Esophagus muscularis mucosa (tissue), 4 donors: ENCODE measurements at regions not wholly inside any gene's neighbourhood (a gene's known extent, or its start where the extent isn't known, plus 50 kb on each side); places are given as distances from the start of the nearest gene placed in this dataset.

Source experiments
- DNase-seq: peaks from one replicate; pipeline ENCODE4 v3.0.0-alpha.2; 2017; ENCODE audit errors: extremely low spot score
- H3K27ac ChIP-seq, 4 donors: fragments of 200-600 bp; sonication (generic); replicated peaks in 1 of 4; 1 replicate in 3 of 4; 2 replicates in 1 of 4; pipeline ENCODE4 v1.5.1; 2016 to 2019; ENCODE audit warnings: mild to moderate bottlenecking in 1 of 4
- H3K27me3 ChIP-seq, 4 donors: fragments of 200-600 bp; sonication (generic); one replicate each; pipeline versions ENCODE4 v1.5.1 to v1.6.0; 2016 to 2019
- H3K36me3 ChIP-seq, 4 donors: fragments of 200-600 bp; sonication (generic); one replicate each; pipeline ENCODE4 v1.5.1; 2016 to 2019
- H3K4me1 ChIP-seq, 4 donors: fragments of 200-600 bp; sonication (generic); one replicate each; pipeline ENCODE4 v1.5.1; 2016 to 2019
- H3K4me3 ChIP-seq, 4 donors: fragments of 200-600 bp; sonication (generic); 1 replicate in 2 of 4; 2 replicates in 2 of 4; pipeline ENCODE4 v1.5.1; 2016 to 2019; ENCODE audit warnings: mild to moderate bottlenecking in 4 of 4, moderate library complexity in 1 of 4
- H3K9me3 ChIP-seq, 4 donors: fragments of 200-600 bp; sonication (generic); 1 replicate in 3 of 4; 2 replicates in 1 of 4; pipeline ENCODE4 v1.5.1; 2016 to 2019
- EP300 ChIP-seq: sonication (generic); formaldehyde crosslinking; IDR thresholded peaks from one replicate; pipeline ENCODE4 v1.6.1; 2017; ENCODE audit warnings: antibody characterized with exemption
- POLR2A ChIP-seq: fragments of 450-650 bp; IDR thresholded peaks from one replicate; pipeline ENCODE4 v1.6.1; 2017; ENCODE audit warnings: antibody characterized with exemption, moderate library complexity, mild to moderate bottlenecking, low read depth
- POLR2AphosphoS5 ChIP-seq, 2 donors: sonication (generic); formaldehyde crosslinking; IDR thresholded peaks; one replicate each; pipeline ENCODE4 v1.6.1; 2017; ENCODE audit warnings: antibody characterized with exemption in 2 of 2
- WGBS: methylation state at CpG from one replicate; pipeline ENCODE4 v1.1.5; 2018; 5-methylcytosine and 5-hydroxymethylcytosine counted together
- intact Hi-C: fragments of 100-400 bp; cut with DNase I; formaldehyde crosslinking; loops from one replicate; pipeline ENCODE4 v1.15.1; 2023
- TF ChIP-seq, protein P1 (sequence below), 3 experiments: fragments of 200-600 bp in 2 of 3; fragments of 450-650 bp in 1 of 3; sonication (generic) in 2 of 3; IDR thresholded peaks; one replicate each; pipeline ENCODE4 v1.5.1; 2017 to 2019; ENCODE audit warnings: antibody characterized with exemption in 3 of 3, mild to moderate bottlenecking in 2 of 3, moderate library complexity in 1 of 3

GRCh38 chr1:238226810-238227209, 336.1 kb upstream of the ZP4 start:
- intact Hi-C loops: no loop called here

DNA sequence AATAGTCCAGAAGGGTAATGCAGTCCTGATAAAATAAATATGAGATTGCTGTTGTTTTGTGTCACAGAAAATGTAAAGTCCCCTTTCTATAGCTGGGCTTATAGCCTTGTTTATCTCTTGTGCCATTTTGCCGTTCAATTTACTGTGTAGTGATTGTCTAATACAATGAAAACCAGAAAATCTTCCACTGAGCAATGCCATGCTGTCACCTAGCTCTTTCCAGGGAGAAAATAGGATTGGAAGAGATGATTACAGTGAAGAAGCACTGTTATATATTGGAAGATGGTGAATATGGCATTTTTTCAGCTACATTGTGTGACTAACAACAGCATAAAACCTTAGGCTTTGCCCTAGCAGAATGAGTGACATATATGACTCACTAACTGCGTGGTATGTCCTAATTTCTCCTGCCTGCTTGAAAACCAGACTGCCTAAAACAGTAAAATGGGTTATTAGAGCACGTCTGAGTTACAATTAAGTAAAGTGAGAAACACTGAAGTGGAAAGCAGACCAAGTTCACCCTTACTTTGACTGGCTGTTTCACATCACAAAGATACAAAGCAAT, 332.4 kb upstream of the ZP4 start:
- peaks cover 0 to 27% (median 23%) of the 10 kb centered on the region in 4 donors for H3K4me1 ChIP-seq
- no peak overlapping the region for H3K4me3 ChIP-seq
- no peaks in the 10 kb centered on the region for H3K27me3 ChIP-seq
- TF ChIP-seq POLR2A: no peak
- TF ChIP-seq, protein P1, sequence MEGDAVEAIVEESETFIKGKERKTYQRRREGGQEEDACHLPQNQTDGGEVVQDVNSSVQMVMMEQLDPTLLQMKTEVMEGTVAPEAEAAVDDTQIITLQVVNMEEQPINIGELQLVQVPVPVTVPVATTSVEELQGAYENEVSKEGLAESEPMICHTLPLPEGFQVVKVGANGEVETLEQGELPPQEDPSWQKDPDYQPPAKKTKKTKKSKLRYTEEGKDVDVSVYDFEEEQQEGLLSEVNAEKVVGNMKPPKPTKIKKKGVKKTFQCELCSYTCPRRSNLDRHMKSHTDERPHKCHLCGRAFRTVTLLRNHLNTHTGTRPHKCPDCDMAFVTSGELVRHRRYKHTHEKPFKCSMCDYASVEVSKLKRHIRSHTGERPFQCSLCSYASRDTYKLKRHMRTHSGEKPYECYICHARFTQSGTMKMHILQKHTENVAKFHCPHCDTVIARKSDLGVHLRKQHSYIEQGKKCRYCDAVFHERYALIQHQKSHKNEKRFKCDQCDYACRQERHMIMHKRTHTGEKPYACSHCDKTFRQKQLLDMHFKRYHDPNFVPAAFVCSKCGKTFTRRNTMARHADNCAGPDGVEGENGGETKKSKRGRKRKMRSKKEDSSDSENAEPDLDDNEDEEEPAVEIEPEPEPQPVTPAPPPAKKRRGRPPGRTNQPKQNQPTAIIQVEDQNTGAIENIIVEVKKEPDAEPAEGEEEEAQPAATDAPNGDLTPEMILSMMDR (IDR thresholded peaks at IDR 0.05): no peak
- no peak for TF ChIP-seq EP300
- TF ChIP-seq POLR2AphosphoS5 (IDR thresholded peaks at IDR 0.05): no peak
- 79% methylated on average over 3 of the region's 3 CpGs for WGBS
- intact Hi-C loops: no loop called here
- H3K36me3 ChIP-seq: no peaks in the 10 kb centered on the region
- DNase-seq: no peak
- H3K27ac ChIP-seq: peak overlapping the region in 1 of 4 donors; percentile 25
- no peaks in the 10 kb centered on the region for H3K9me3 ChIP-seq

More at GRCh38 chr1:238226810-238227209, 336.1 kb upstream of the ZP4 start:
- no peak overlapping the region for H3K27ac ChIP-seq
- H3K36me3 ChIP-seq: no peaks in the 10 kb centered on the region
- DNase-seq: no peak
- no peaks in the 10 kb centered on the region for H3K9me3 ChIP-seq
- H3K4me1 ChIP-seq: peaks cover 0 to 25% (median 23%) of the 10 kb centered on the region in 4 donors
- H3K4me3 ChIP-seq: no peak overlapping the region
- no peaks in the 10 kb centered on the region for H3K27me3 ChIP-seq
- TF ChIP-seq EP300: no peak
- TF ChIP-seq POLR2A: no peak
- TF ChIP-seq, protein P1 (IDR thresholded peaks at IDR 0.05): no peak
- TF ChIP-seq POLR2AphosphoS5 (IDR thresholded peaks at IDR 0.05): no peak
- 100% methylated on average over 1 of the region's 2 CpGs for WGBS

- H3K36me3 ChIP-seq: no peaks in the 10 kb centered on the region
- no peaks in the 10 kb centered on the region for H3K9me3 ChIP-seq
- peak overlapping the region; percentile 42 to 66 (median 50) for H3K27ac ChIP-seq
- no peak overlapping the region for H3K4me3 ChIP-seq
- TF ChIP-seq POLR2A (no peak), EP300 (no peak), POLR2AphosphoS5 (IDR thresholded peaks at IDR 0.05) (no peak)
- TF ChIP-seq, protein P1 (IDR thresholded peaks at IDR 0.05): no peak
- intact Hi-C loops: no loop called here
- H3K27me3 ChIP-seq: no peaks in the 10 kb centered on the region
- H3K4me1 ChIP-seq: peaks cover 0 to 29% (median 23%) of the 10 kb centered on the region in 4 donors
- 71% methylated on average over 4 of the region's 4 CpGs for WGBS
- no peak for DNase-seq
Measured at GRCh38 chr1:238221738-238222137, 331.0 kb upstream of the ZP4 start.

- Histone ChIP-seq H3K27me3 (no peaks in the 10 kb centered on the region), H3K4me1 (peaks cover 0 to 5% (median 0%) of the 10 kb centered on the region in 4 donors), H3K27ac (no peak overlapping the region), H3K4me3 (no peak overlapping the region), H3K9me3 (no peaks in the 10 kb centered on the region), H3K36me3 (no peaks in the 10 kb centered on the region)
- DNase-seq: no peak
- TF ChIP-seq, protein P1 (IDR thresholded peaks at IDR 0.05): no peak
- TF ChIP-seq EP300: no peak
- TF ChIP-seq POLR2A: no peak
- TF ChIP-seq POLR2AphosphoS5 (IDR thresholded peaks at IDR 0.05): no peak
- intact Hi-C loops: no loop called here
- 76% methylated on average over 2 of the region's 2 CpGs for WGBS
Measured at GRCh38 chr1:238214449-238214848, 323.7 kb upstream of the ZP4 start.

GRCh38 chr1:238205045-238205662, 314.4 kb upstream of the ZP4 start:
- TF ChIP-seq POLR2AphosphoS5 (IDR thresholded peaks at IDR 0.05) (no peak), EP300 (no peak), POLR2A (no peak)
- TF ChIP-seq, protein P1 (IDR thresholded peaks at IDR 0.05): no peak
- 70% methylated on average over 2 of the region's 2 CpGs for WGBS
- H3K4me1 ChIP-seq: no peaks in the 10 kb centered on the region
- intact Hi-C loops: no loop called here
- no peaks in the 10 kb centered on the region for H3K36me3 ChIP-seq
- no peak overlapping the region for H3K4me3 ChIP-seq
- H3K27me3 ChIP-seq: no peaks in the 10 kb centered on the region
- H3K27ac ChIP-seq: no peak overlapping the region
- peaks cover 0 to 6% (median 0%) of the 10 kb centered on the region in 4 donors for H3K9me3 ChIP-seq
- DNase-seq: no peak
